Osteoblast (primary cell): ENCODE measurements at regions not wholly inside any gene's neighbourhood (a gene's known extent, or its start where the extent isn't known, plus 50 kb on each side); places are given as distances from the start of the nearest gene placed in this dataset.

ENCODE experiments used
- DNase-seq: peaks from one replicate; pipeline ENCODE4 v3.0.0; 2011; ENCODE audit warnings: low spot score, mixed read lengths; ENCODE audit not compliant: insufficient read length; ENCODE audit errors: missing footprints
- H2AFZ ChIP-seq: 2 replicates; pipeline ENCODE4 v1.6.0; 2011; ENCODE audit warnings: mild to moderate bottlenecking, low read length
- H3K27ac ChIP-seq: 2 replicates; pipeline ENCODE4 v1.5.1; 2011; ENCODE audit warnings: mild to moderate bottlenecking, low read depth, low read length, moderate library complexity
- H3K27me3 ChIP-seq: 2 replicates; pipeline ENCODE4 v1.6.0; 2012; ENCODE audit warnings: mild to moderate bottlenecking, control low read depth, inconsistent platforms, low read length, moderate library complexity; ENCODE audit not compliant: insufficient read depth
- H3K36me3 ChIP-seq: 2 replicates; pipeline ENCODE4 v1.5.1; 2011; ENCODE audit warnings: mild to moderate bottlenecking, low read length, control low read depth, moderate library complexity; ENCODE audit not compliant: insufficient read depth
- H3K4me1 ChIP-seq: 2 replicates; pipeline ENCODE4 v1.5.1; 2011; ENCODE audit warnings: mild to moderate bottlenecking, low read length, control low read depth, moderate library complexity; ENCODE audit not compliant: insufficient read depth
- H3K4me2 ChIP-seq: 2 replicates; pipeline ENCODE4 v1.6.0; 2011; ENCODE audit warnings: mild to moderate bottlenecking, low read length; ENCODE audit not compliant: insufficient read depth
- H3K4me3 ChIP-seq: fragments of 200-600 bp; sonication (generic); 3 replicates; pipeline ENCODE4 v1.5.1; 2012; ENCODE audit warnings: mild to moderate bottlenecking, low read length, inconsistent platforms; ENCODE audit not compliant: insufficient read depth
- H3K79me2 ChIP-seq: 2 replicates; pipeline ENCODE4 v1.6.0; 2012; ENCODE audit warnings: mild to moderate bottlenecking, low read length, control low read depth, inconsistent platforms; ENCODE audit not compliant: insufficient read depth
- H3K9me3 ChIP-seq: 2 replicates; pipeline ENCODE4 v1.5.1; 2011; ENCODE audit warnings: low read depth, low read length, control low read depth
- H4K20me1 ChIP-seq: 2 replicates; pipeline ENCODE4 v1.6.0; 2012; ENCODE audit warnings: mild to moderate bottlenecking, low read length, control low read depth; ENCODE audit not compliant: insufficient read depth
- TF ChIP-seq, protein P1 (sequence below): IDR thresholded peaks from 2 replicates; pipeline ENCODE4 v1.5.1; 2011; ENCODE audit warnings: mild to moderate bottlenecking, low read depth, low read length, moderate library complexity; ENCODE audit errors: extremely low read depth

DNA sequence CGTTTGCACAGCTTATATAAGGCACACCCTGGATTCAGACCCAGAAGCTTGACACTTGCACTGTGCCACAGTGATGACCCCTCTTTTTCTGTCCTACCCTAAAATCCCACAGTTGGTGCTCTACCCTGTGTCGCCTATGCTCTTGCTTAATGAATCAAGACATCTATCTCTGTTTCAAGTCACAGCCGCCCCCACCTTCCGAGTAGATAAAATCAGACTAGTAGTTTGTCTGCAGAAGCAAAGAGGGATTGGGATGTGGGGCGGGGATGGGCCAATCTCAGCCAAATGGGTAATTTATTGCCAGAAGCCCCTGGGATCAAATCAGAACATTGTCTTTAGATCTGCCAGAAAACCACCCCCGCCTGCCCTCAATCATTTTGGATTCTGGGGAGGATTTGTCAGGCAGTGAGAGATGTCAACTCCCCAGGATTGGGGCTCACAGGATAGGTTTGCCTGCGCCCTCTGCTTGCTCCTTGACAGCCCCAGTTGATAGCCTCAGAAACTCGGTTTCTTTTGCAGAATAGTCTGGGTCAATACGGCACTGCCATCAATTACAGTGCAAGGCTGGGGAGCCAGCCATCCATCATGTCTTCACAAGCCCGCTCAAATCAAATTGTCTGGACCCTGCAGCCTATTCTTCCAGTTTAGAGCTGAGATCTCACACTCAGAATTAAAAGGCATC, 520.8 kb downstream of the GRIN2A start:
- Histone ChIP-seq H3K27me3 (no peaks in the 10 kb centered on the region), H3K36me3 (no peaks in the 10 kb centered on the region), H3K4me3 (no peak overlapping the region), H3K9me3 (no peaks in the 10 kb centered on the region), H3K27ac (no peak overlapping the region), H3K4me1 (no peaks in the 10 kb centered on the region), H3K4me2 (no peak overlapping the region), H4K20me1 (no peaks in the 10 kb centered on the region), H2AFZ (no peak overlapping the region), H3K79me2 (no peaks in the 10 kb centered on the region)
- TF ChIP-seq, protein P1, sequence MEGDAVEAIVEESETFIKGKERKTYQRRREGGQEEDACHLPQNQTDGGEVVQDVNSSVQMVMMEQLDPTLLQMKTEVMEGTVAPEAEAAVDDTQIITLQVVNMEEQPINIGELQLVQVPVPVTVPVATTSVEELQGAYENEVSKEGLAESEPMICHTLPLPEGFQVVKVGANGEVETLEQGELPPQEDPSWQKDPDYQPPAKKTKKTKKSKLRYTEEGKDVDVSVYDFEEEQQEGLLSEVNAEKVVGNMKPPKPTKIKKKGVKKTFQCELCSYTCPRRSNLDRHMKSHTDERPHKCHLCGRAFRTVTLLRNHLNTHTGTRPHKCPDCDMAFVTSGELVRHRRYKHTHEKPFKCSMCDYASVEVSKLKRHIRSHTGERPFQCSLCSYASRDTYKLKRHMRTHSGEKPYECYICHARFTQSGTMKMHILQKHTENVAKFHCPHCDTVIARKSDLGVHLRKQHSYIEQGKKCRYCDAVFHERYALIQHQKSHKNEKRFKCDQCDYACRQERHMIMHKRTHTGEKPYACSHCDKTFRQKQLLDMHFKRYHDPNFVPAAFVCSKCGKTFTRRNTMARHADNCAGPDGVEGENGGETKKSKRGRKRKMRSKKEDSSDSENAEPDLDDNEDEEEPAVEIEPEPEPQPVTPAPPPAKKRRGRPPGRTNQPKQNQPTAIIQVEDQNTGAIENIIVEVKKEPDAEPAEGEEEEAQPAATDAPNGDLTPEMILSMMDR = no peak
- no peak for DNase-seq

DNA sequence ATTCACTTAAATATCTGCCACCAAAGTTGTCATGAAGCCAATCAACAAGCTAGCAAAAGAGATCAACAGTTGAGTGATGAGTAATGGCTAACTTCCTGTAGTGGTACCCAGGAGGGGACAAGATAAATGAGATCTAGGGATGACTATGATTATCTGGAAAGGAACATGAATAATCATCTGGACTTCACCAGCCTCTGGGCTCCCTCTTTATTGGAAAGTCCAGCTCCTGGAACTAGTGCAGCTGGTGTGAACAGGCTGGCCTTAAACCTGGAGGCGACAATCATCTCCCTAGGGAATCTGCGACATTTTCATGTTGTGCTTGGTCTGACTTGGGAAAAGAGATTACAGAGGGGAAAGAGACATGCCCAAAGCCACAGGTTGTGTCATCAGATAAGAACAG, 518.6 kb downstream of the GRIN2A start:
- Histone ChIP-seq H3K4me2 (no peak overlapping the region), H3K27me3 (no peaks in the 10 kb centered on the region), H3K4me3 (no peak overlapping the region), H2AFZ (no peak overlapping the region), H3K9me3 (no peaks in the 10 kb centered on the region), H3K36me3 (no peaks in the 10 kb centered on the region), H3K4me1 (no peaks in the 10 kb centered on the region), H3K27ac (no peak overlapping the region), H3K79me2 (no peaks in the 10 kb centered on the region), H4K20me1 (no peaks in the 10 kb centered on the region)
- TF ChIP-seq, protein P1 = no peak
- DNase-seq = no peak

DNA sequence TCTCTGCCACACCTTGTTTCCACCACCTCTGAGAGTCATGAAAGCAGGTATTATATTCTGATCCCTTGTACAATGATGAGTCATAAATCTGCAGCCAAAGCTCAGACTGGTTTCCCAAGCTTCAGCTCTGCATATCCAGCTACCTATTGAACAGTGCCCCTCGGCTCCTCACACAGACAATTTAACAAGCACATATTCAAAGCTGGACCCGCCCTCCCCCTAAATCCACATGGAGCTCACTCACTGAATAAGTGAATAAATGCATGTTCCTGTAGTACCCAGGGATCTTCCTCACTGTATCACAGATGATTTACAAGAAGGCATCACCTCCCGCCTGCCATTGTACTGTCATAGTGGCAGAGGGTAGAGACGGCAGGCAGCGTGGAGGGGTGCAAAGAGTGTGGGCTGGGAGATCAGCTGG, 516.4 kb downstream of the GRIN2A start:
- Histone ChIP-seq H3K36me3 (no peaks in the 10 kb centered on the region), H3K9me3 (no peaks in the 10 kb centered on the region), H3K27ac (no peak overlapping the region), H3K4me3 (no peak overlapping the region), H2AFZ (no peak overlapping the region), H4K20me1 (no peaks in the 10 kb centered on the region), H3K27me3 (no peaks in the 10 kb centered on the region), H3K79me2 (no peaks in the 10 kb centered on the region), H3K4me1 (no peaks in the 10 kb centered on the region), H3K4me2 (no peak overlapping the region)
- TF ChIP-seq, protein P1 = no peak
- no peak for DNase-seq

DNA sequence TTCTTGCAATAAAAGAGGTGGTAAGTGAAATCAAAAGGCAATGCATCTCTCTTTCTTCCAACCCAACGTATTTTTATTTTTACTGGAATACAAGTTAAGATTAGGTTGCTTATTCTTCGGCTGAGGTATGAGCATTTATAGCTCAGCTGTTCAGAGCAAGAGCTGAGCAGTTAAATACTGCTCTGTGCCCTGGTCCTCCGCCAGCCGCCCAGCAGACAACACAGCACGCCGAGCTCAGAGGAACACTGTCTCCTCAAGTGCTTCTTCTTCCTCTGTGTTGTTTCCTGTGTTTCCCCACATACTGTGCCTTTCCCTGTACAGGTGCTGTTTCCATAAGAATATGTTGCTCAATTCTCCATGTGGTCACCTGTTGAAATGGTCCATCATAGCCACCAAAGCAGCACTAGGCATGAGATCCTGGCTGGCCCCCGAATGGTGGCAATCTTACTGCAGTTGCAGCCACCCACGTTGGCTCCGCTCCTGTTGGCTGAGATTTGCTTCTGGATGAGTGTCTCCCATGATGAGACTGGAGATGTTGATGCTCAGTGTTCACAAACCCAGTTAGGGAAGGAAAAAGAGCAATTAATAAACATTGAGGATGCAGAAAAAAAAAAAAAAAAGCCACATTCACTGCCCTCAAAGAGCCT, 515.3 kb downstream of the GRIN2A start:
- no peaks in the 10 kb centered on the region for H4K20me1 ChIP-seq
- no peaks in the 10 kb centered on the region for H3K9me3 ChIP-seq
- no peak for DNase-seq
- H3K27me3 ChIP-seq = no peaks in the 10 kb centered on the region
- H3K79me2 ChIP-seq = no peaks in the 10 kb centered on the region
- H3K27ac ChIP-seq = no peak overlapping the region
- H3K4me1 ChIP-seq = no peaks in the 10 kb centered on the region
- no peaks in the 10 kb centered on the region for H3K36me3 ChIP-seq
- TF ChIP-seq, protein P1 = no peak
- H2AFZ ChIP-seq = no peak overlapping the region
- H3K4me3 ChIP-seq = no peak overlapping the region
- no peak overlapping the region for H3K4me2 ChIP-seq
